Hippocampal formation (tissue), 2 donors: ENCODE measurements at regions not wholly inside any gene's neighbourhood (a gene's known extent, or its start where the extent isn't known, plus 50 kb on each side); places are given as distances from the start of the nearest gene placed in this dataset.

Experiments used
- DNase-seq, 2 donors: peaks; one replicate each; lab custom pipeline; 2025; lab: John Stamatoyannopoulos, UW

- DNase-seq: no peak
These were observed 125.6 kb upstream of the CSF3R start for GRCh38 chr1:36608272-36608671.

- no peak for DNase-seq
These were observed 124.5 kb upstream of the CSF3R start for GRCh38 chr1:36607263-36607651.

- no peak for DNase-seq
These were observed 124.0 kb upstream of the CSF3R start for GRCh38 chr1:36606641-36607262.

GRCh38 chr1:36605942-36606640 lies 123.4 kb upstream of the CSF3R start:
- no peak for DNase-seq

- DNase-seq: no peak
These were observed 120.7 kb upstream of the CSF3R start for GRCh38 chr1:36603461-36603860.

- DNase-seq: no peak
These were observed 119.5 kb upstream of the CSF3R start for GRCh38 chr1:36602184-36602583.

- DNase-seq: no peak
These were observed 117.1 kb upstream of the CSF3R start for GRCh38 chr1:36599828-36600227.

- no peak for DNase-seq
These were observed 114.8 kb upstream of the CSF3R start for GRCh38 chr1:36597514-36597913.

- no peak for DNase-seq
These were observed 113.2 kb upstream of the CSF3R start for GRCh38 chr1:36595921-36596320.

GRCh38 chr1:36595349-36595748 lies 112.6 kb upstream of the CSF3R start:
- no peak for DNase-seq

- no peak for DNase-seq
These were observed 111.3 kb upstream of the CSF3R start for GRCh38 chr1:36594023-36594422.

GRCh38 chr1:36591278-36591677 lies 108.6 kb upstream of the CSF3R start:
- no peak for DNase-seq

GRCh38 chr1:36590771-36591170 lies 108.1 kb upstream of the CSF3R start:
- no peak for DNase-seq

GRCh38 chr1:36590264-36590663 lies 107.6 kb upstream of the CSF3R start:
- DNase-seq: no peak

- no peak for DNase-seq
These were observed 106.3 kb upstream of the CSF3R start for GRCh38 chr1:36588972-36589371.

GRCh38 chr1:36585569-36586548 lies 103.1 kb upstream of the CSF3R start:
- DNase-seq: no peak

GRCh38 chr1:36584874-36585453 lies 102.3 kb upstream of the CSF3R start:
- no peak for DNase-seq

GRCh38 chr1:36583980-36584782 lies 101.5 kb upstream of the CSF3R start:
- no peak for DNase-seq

GRCh38 chr1:36583080-36583479 lies 100.4 kb upstream of the CSF3R start:
- no peak for DNase-seq

- peak in 1 of 2 donors; percentile 3 for DNase-seq
These were observed 99.5 kb upstream of the CSF3R start for GRCh38 chr1:36582066-36582755.

- DNase-seq: no peak
These were observed 97.8 kb upstream of the CSF3R start for GRCh38 chr1:36580524-36580923.
